HepG2 (cell line): ENCODE measurements at regions not wholly inside any gene's neighbourhood (a gene's known extent, or its start where the extent isn't known, plus 50 kb on each side); places are given as distances from the start of the nearest gene placed in this dataset.

Experiments
- ATAC-seq: fragments of 200-7000 bp; cut with Tn5 transposase; 3 replicates; pipeline ENCODE4 v1.9.1; 2020; ENCODE audit warnings: mild to moderate bottlenecking, moderate library complexity
- BruUV-seq: library from RNA; stranded (reverse); fragments of 400-500 nt; replicated peaks from 2 replicates; lab custom pipeline; 2021; lab: Mats Ljungman, UMichigan
- CTCF ChIA-PET: fragments of 300-600 bp; formaldehyde crosslinking; extraction: SDS; loops from one replicate; lab custom pipeline; 2021; ENCODE audit warnings: low total read pairs, inconsistent platforms, low intra/inter-chr PET ratio; lab: Yijun Ruan, JAX
- POLR2A ChIA-PET: fragments of 350-600 bp; sonication (Branson Sonifier 250); formaldehyde crosslinking; loops from one replicate; lab custom pipeline; 2020; ENCODE audit warnings: antibody characterized with exemption, inconsistent platforms; lab: Yijun Ruan, JAX
- DNase-seq: peaks from one replicate; pipeline ENCODE4 v3.0.0-alpha.2; 2015; ENCODE audit warnings: low spot score
- FAIRE-seq: peaks from 3 replicates; lab custom pipeline; 2011; peaks lifted over from hg19 to GRCh38; lab: Jason Lieb, UNC
- H2AFZ ChIP-seq: one replicate; pipeline ENCODE4 v1.6.1; 2011; ENCODE audit warnings: low read length, inconsistent platforms
- H3K27ac ChIP-seq: fragments of 300-600 bp; 3 replicates; pipeline ENCODE4 v1.8.0; 2011; ENCODE audit warnings: mixed run types, mild to moderate bottlenecking, mixed read lengths, low read length, inconsistent platforms; ENCODE audit not compliant: insufficient read depth; ENCODE audit errors: extremely low read length
- H3K27me3 ChIP-seq, 2 experiments: fragments of 200-600 bp in 1 of 2; 2 replicates in 1 of 2; 3 replicates in 1 of 2; pipeline versions ENCODE4 v1.6.0 to v1.8.0; 2011; ENCODE audit warnings: low read length in 2 of 2, mild to moderate bottlenecking in 2 of 2, moderate library complexity in 2 of 2, inconsistent platforms in 1 of 2; ENCODE audit not compliant: insufficient read depth in 2 of 2, control insufficient read depth in 1 of 2
- H3K36me3 ChIP-seq, 2 experiments: fragments of 200-600 bp in 1 of 2; replicated peaks in 1 of 2; 2 replicates in 1 of 2; 3 replicates in 1 of 2; pipeline versions ENCODE4 v1.5.1 to v1.8.0; 2011; ENCODE audit warnings: low read length in 2 of 2, inconsistent platforms in 1 of 2; ENCODE audit not compliant: insufficient read depth in 2 of 2, control insufficient read depth in 1 of 2
- H3K4me1 ChIP-seq: 2 replicates; pipeline ENCODE4 v1.5.1; 2012; ENCODE audit warnings: low read length, inconsistent platforms; ENCODE audit not compliant: insufficient read depth
- H3K4me2 ChIP-seq: 2 replicates; pipeline ENCODE4 v1.6.0; 2011; ENCODE audit warnings: low read depth, low read length, inconsistent platforms
- H3K4me3 ChIP-seq, 3 experiments: fragments of 200-600 bp in 1 of 3; sonication (generic), shearing (Covaris generic) in 1 of 3; replicated peaks in 1 of 3; 2 replicates each; pipeline ENCODE4 v1.5.1; 2011 to 2016; ENCODE audit warnings: low read length in 3 of 3, inconsistent platforms in 2 of 3, low read depth in 2 of 3, mild to moderate bottlenecking in 2 of 3, control low read depth in 1 of 3, mixed read lengths in 1 of 3; ENCODE audit not compliant: insufficient read depth in 1 of 3
- H3K79me2 ChIP-seq: one replicate; pipeline ENCODE4 v1.6.1; 2011; ENCODE audit warnings: low read length, inconsistent platforms; ENCODE audit not compliant: insufficient read depth
- H3K9ac ChIP-seq: 2 replicates; pipeline ENCODE4 v1.6.0; 2011; ENCODE audit warnings: mild to moderate bottlenecking, low read depth, low read length, inconsistent platforms; ENCODE audit not compliant: insufficient read depth
- H3K9me3 ChIP-seq: 2 replicates; pipeline ENCODE4 v1.5.1; 2012; ENCODE audit warnings: mild to moderate bottlenecking, low read length
- H4K20me1 ChIP-seq: 2 replicates; pipeline ENCODE4 v1.6.0; 2011; ENCODE audit warnings: inconsistent platforms, mild to moderate bottlenecking, low read length, moderate library complexity; ENCODE audit not compliant: insufficient read depth
- FLYWCH1 ChIP-seq: sonication (generic); formaldehyde crosslinking; IDR thresholded peaks from 2 replicates; pipeline ENCODE4 v1.8.1; 2023; ENCODE audit warnings: mild to moderate bottlenecking, missing genetic modification reagents
- IRF2 ChIP-seq: IDR thresholded peaks from 2 replicates; pipeline ENCODE4 v1.6.1; 2018; ENCODE audit warnings: missing genetic modification reagents, missing compliant biosample characterization
- POGZ ChIP-seq: sonication (generic); formaldehyde crosslinking; IDR thresholded peaks from 2 replicates; pipeline ENCODE4 v1.4.0; 2020; ENCODE audit warnings: mild to moderate bottlenecking, missing genetic modification reagents
- RARG ChIP-seq: sonication (generic); formaldehyde crosslinking; IDR thresholded peaks from 2 replicates; pipeline ENCODE4 v1.4.0; 2020; ENCODE audit warnings: low read depth, mild to moderate bottlenecking, missing genetic modification reagents
- RBAK ChIP-seq: sonication (generic); formaldehyde crosslinking; IDR thresholded peaks from 2 replicates; pipeline ENCODE4 v1.5.1; 2020; ENCODE audit warnings: mild to moderate bottlenecking, missing genetic modification reagents
- ZNF160 ChIP-seq: sonication (generic); formaldehyde crosslinking; IDR thresholded peaks from 2 replicates; pipeline ENCODE4 v1.8.0; 2022; ENCODE audit warnings: mild to moderate bottlenecking, inconsistent platforms, missing genetic modification reagents
- ZNF329 ChIP-seq: sonication (generic); formaldehyde crosslinking; IDR thresholded peaks from 2 replicates; pipeline ENCODE4 v1.9.0; 2021; ENCODE audit warnings: low read depth, mild to moderate bottlenecking, missing genetic modification reagents
- ZNF331 ChIP-seq: sonication (generic); formaldehyde crosslinking; IDR thresholded peaks from 2 replicates; pipeline ENCODE4 v1.4.0; 2020; ENCODE audit warnings: missing genetic modification reagents
- WGBS: methylation state at CpG from one replicate; pipeline ENCODE4 v1.1.6; 2017; ENCODE audit warnings: low lambda C conversion rate; 5-methylcytosine and 5-hydroxymethylcytosine counted together
- in situ Hi-C: cut with HindIII; loops from 2 replicates; pipeline ENCODE4 v1.10.0; 2017; ENCODE audit warnings: low pct_unique_long_range_greater_than_20kb; ENCODE audit not compliant: extremely low pct_ligation_motif_present
- intact Hi-C: fragments of 100-400 bp; cut with micrococcal nuclease; formaldehyde crosslinking; loops from one replicate; pipeline ENCODE4 v1.10.0; 2022; ENCODE audit not compliant: unreplicated experiment
- TF ChIP-seq, protein P1 (sequence below): sonication (generic); formaldehyde crosslinking; IDR thresholded peaks from 2 replicates; pipeline ENCODE4 v1.8.1; 2022; ENCODE audit warnings: low read depth, mild to moderate bottlenecking, missing genetic modification reagents
- TF ChIP-seq, protein P2 (sequence below): sonication (generic); formaldehyde crosslinking; IDR thresholded peaks from 2 replicates; pipeline ENCODE4 v1.8.1; 2023; ENCODE audit warnings: mild to moderate bottlenecking, moderate library complexity, missing genetic modification reagents
- TF ChIP-seq, protein P3 (sequence below): sonication (generic); formaldehyde crosslinking; IDR thresholded peaks from 2 replicates; pipeline ENCODE4 v1.4.0; 2020; ENCODE audit warnings: missing genetic modification reagents, low read depth, mild to moderate bottlenecking, borderline replicate concordance
- TF ChIP-seq, protein P4 (sequence below): sonication (generic); formaldehyde crosslinking; IDR thresholded peaks from 2 replicates; pipeline ENCODE4 v1.4.0; 2020; ENCODE audit warnings: missing genetic modification reagents

DNA sequence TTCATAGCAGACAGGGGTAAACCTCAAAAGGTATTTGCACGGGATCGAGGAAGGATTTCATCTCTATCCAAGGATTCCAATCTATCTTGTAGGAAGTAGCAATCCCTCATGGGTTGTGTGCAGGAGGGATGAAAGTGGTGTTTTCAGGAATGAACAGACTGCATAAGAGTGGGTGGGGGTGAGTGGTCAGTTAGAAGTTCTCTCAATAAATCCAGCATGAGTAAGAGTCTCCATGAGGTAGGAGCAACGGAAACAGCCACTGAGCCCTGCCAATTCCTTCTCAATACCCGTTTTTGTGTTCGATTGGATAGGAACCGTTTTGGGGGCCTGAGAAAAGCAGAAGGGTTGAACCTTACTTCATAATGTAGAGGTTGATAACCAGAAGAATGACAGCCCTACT is 375.6 kb downstream of the SOX9 start (continued):
- TF ChIP-seq, protein P1, sequence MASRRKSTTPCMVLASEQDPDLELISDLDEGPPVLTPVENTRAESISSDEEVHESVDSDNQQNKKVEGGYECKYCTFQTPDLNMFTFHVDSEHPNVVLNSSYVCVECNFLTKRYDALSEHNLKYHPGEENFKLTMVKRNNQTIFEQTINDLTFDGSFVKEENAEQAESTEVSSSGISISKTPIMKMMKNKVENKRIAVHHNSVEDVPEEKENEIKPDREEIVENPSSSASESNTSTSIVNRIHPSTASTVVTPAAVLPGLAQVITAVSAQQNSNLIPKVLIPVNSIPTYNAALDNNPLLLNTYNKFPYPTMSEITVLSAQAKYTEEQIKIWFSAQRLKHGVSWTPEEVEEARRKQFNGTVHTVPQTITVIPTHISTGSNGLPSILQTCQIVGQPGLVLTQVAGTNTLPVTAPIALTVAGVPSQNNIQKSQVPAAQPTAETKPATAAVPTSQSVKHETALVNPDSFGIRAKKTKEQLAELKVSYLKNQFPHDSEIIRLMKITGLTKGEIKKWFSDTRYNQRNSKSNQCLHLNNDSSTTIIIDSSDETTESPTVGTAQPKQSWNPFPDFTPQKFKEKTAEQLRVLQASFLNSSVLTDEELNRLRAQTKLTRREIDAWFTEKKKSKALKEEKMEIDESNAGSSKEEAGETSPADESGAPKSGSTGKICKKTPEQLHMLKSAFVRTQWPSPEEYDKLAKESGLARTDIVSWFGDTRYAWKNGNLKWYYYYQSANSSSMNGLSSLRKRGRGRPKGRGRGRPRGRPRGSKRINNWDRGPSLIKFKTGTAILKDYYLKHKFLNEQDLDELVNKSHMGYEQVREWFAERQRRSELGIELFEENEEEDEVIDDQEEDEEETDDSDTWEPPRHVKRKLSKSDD = no peak
- TF ChIP-seq ZNF329 (CRISPR knock-in tag) = no peak
- no peak for TF ChIP-seq POGZ (CRISPR knock-in tag)

DNA sequence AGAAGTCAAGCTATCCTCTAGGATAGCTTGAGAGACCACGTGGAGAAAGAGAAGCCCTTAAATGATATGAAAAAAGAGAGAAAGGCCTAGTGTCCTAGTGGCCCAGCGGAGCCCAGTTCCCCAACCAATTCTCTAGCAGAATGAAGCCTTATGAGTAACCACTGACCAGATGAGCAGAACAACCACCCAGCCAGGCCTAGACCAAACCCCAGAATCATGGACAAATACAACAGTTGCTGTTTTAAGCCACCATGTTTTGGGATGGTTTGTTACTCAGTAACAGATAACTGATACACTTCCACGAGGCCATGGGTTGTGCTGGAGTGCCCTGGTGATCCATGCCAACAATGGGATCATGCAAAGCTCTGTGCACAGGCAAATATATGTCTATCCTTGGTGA is 377.1 kb downstream of the SOX9 start:
- H3K36me3 ChIP-seq = peaks cover 0 to 1% of the 10 kb centered on the region in 2 experiments; a peak in 2 of 5 replicates
- H3K9me3 ChIP-seq = no peaks in the 10 kb centered on the region
- ATAC-seq (no peak), DNase-seq (no peak), FAIRE-seq (no peak)
- TF ChIP-seq, protein P2, sequence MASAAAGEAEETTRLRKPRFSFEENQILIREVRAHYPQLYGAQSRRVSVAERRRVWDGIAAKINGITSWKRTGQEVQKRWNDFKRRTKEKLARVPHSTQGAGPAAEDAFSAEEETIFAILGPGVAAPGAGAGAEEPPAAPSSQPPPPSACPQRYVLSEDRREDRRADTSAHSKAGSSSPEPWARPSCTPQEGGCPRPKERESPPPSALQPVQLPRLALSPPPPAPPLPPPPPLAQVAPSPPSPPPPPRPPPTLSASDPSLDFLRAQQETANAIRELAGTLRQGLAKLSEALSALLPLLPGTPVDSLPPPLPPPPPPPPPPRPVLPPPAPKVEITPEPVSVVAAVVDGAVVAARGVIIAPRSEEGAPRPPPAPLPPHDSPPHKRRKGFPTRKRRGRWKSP (CRISPR knock-in tag) = no peak
- TF ChIP-seq RARG (CRISPR knock-in tag) = no peak
- TF ChIP-seq, protein P3, sequence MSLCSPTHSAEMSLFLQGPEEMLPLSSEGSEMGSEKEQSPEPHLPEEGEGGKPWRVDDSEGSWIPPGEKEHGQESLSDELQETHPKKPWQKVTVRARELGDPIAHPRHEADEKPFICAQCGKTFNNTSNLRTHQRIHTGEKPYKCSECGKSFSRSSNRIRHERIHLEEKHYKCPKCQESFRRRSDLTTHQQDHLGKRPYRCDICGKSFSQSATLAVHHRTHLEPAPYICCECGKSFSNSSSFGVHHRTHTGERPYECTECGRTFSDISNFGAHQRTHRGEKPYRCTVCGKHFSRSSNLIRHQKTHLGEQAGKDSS (CRISPR knock-in tag) = no peak
- TF ChIP-seq ZNF331 = peak; percentile 69; the same call in 1 of the 2 replicates
- TF ChIP-seq FLYWCH1 (CRISPR knock-in tag) = no peak
- TF ChIP-seq ZNF160 (CRISPR knock-in tag) = no peak
- TF ChIP-seq, protein P4, sequence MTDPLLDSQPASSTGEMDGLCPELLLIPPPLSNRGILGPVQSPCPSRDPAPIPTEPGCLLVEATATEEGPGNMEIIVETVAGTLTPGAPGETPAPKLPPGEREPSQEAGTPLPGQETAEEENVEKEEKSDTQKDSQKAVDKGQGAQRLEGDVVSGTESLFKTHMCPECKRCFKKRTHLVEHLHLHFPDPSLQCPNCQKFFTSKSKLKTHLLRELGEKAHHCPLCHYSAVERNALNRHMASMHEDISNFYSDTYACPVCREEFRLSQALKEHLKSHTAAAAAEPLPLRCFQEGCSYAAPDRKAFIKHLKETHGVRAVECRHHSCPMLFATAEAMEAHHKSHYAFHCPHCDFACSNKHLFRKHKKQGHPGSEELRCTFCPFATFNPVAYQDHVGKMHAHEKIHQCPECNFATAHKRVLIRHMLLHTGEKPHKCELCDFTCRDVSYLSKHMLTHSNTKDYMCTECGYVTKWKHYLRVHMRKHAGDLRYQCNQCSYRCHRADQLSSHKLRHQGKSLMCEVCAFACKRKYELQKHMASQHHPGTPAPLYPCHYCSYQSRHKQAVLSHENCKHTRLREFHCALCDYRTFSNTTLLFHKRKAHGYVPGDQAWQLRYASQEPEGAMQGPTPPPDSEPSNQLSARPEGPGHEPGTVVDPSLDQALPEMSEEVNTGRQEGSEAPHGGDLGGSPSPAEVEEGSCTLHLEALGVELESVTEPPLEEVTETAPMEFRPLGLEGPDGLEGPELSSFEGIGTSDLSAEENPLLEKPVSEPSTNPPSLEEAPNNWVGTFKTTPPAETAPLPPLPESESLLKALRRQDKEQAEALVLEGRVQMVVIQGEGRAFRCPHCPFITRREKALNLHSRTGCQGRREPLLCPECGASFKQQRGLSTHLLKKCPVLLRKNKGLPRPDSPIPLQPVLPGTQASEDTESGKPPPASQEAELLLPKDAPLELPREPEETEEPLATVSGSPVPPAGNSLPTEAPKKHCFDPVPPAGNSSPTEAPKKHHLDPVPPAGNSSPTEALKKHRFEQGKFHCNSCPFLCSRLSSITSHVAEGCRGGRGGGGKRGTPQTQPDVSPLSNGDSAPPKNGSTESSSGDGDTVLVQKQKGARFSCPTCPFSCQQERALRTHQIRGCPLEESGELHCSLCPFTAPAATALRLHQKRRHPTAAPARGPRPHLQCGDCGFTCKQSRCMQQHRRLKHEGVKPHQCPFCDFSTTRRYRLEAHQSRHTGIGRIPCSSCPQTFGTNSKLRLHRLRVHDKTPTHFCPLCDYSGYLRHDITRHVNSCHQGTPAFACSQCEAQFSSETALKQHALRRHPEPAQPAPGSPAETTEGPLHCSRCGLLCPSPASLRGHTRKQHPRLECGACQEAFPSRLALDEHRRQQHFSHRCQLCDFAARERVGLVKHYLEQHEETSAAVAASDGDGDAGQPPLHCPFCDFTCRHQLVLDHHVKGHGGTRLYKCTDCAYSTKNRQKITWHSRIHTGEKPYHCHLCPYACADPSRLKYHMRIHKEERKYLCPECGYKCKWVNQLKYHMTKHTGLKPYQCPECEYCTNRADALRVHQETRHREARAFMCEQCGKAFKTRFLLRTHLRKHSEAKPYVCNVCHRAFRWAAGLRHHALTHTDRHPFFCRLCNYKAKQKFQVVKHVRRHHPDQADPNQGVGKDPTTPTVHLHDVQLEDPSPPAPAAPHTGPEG (CRISPR knock-in tag) = no peak
- no peak for TF ChIP-seq IRF2 (CRISPR knock-in tag)
- TF ChIP-seq RBAK (CRISPR knock-in tag) = peak; percentile 78; the same call in 1 of the 2 replicates
- ChIA-PET POLR2A (no interaction called here), CTCF (no interaction called here)
- no peak overlapping the region for H3K27ac ChIP-seq
- H3K9ac ChIP-seq = no peak overlapping the region
- H2AFZ ChIP-seq = no peak overlapping the region
- no TSS peak for BruUV-seq
- peaks cover 61% of the 10 kb centered on the region for H3K4me1 ChIP-seq
- WGBS = 92% methylated on average over 3 of the region's 3 CpGs
- intact Hi-C loops = no loop called here
- H3K4me3 ChIP-seq = no peak overlapping the region
- peaks cover 6% of the 10 kb centered on the region; the same call in 1 of the 2 replicates for H4K20me1 ChIP-seq
- H3K27me3 ChIP-seq = no peaks in the 10 kb centered on the region
- in situ Hi-C loops = no loop called here
- H3K79me2 ChIP-seq = peaks cover 85% of the 10 kb centered on the region
- no peak overlapping the region for H3K4me2 ChIP-seq
